Pons (tissue), 1 donor: ENCODE measurements at regions not wholly inside any gene's neighbourhood (a gene's known extent, or its start where the extent isn't known, plus 50 kb on each side); places are given as distances from the start of the nearest gene placed in this dataset.

Experiments used
- DNase-seq: peaks from one replicate; pipeline ENCODE4 v3.0.0-alpha.2; 2016; ENCODE audit warnings: low spot score

- DNase-seq, result no peak
Measured at GRCh38 chr3:179503152-179503551, 51.9 kb upstream of the GNB4 start.

GRCh38 chr3:179503640-179504039, 52.4 kb upstream of the GNB4 start:
- DNase-seq, result no peak

DNA sequence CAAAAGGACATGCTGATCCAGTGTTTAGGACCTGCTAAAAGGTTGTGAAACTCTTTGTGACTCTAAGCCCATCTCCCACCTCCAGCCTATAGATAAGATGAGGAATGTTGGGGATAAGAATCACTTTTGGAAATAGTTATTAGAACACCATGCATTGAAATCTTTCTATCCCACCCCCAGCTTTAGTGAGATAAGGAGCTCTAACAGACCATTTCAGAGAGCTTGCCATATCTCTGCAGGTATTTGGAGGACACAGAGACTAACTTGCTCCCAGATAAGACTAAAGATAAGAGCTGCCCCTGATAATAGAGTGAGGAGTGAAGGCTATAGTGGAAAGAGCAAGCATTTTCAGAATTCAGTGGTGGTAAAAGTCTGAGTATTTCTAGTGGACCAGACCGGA, 53.1 kb upstream of the GNB4 start:
- DNase-seq, result no peak

- no peak for DNase-seq
Measured at GRCh38 chr3:179505534-179505933, 54.3 kb upstream of the GNB4 start.

GRCh38 chr3:179506792-179507191, 55.5 kb upstream of the GNB4 start:
- no peak for DNase-seq

DNA sequence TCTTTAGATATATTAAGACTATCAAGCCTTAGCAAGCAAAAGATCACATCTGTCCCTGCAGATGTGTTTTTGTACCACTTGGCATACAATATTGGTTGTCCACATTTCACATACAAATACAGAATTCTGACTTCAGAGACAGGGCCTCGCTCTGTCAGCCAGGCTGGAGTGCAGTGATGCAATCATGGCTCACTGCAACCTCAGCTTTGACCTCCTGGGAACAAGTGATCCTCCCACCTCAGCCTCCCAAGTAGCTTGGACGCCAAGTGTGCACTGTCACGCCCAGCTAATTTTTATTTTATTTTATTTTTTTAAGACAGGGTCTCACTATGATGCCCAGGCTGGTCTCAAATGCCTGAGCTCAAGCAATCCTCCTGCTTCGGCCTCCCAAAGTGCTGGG, 53.0 kb upstream of the ACTL6A start:
- no peak for DNase-seq

DNA sequence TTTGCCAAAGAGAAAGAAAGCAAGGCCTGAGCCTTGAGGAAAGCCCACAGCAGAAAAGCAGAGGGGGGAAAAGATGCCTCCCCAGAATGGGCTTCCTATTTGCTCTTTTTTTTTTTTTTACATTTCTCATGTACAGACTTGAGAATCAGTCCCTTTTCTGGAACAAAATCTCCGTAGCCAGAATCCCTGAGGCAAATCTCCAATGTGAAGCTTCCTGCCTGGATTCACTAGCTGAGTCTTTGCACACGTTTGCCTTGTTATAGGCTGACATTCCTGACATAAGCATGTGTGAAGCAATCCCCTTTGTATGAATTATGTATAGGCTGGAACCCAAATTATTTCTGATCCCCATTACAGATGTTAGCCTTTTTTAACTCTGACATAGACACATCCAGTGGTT, 52.2 kb upstream of the ACTL6A start:
- DNase-seq, result no peak

DNA sequence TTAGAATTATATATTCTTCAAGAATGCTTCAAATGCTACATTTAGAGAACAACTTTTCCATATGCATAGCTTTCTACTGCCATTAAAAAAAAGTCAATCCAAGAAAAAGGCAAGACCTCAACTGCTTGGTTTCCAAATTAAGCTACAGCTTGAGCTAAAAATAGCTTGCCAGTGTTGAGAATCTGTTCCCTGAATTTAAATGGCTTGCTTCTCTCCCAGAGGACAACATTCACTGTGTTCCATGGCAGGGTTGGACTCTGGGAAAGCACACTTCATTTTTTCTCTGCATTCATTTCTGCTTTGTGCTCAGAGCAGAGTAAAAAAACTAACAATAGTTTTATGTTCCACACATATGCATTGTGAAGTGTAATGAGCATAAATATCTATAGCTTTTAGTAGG, 50.3 kb upstream of the ACTL6A start:
- peak; percentile 65 for DNase-seq
